ENCODE measurements at regions not wholly inside any gene's neighbourhood (a gene's known extent, or its start where the extent isn't known, plus 50 kb on each side); places are given as distances from the start of the nearest gene placed in this dataset.

- intact Hi-C loops (cut with micrococcal nuclease), result no loop called here
Observed at GRCh38 chr15:101590785-101591184, 61.4 kb downstream of the TM2D3 start.

DNA sequence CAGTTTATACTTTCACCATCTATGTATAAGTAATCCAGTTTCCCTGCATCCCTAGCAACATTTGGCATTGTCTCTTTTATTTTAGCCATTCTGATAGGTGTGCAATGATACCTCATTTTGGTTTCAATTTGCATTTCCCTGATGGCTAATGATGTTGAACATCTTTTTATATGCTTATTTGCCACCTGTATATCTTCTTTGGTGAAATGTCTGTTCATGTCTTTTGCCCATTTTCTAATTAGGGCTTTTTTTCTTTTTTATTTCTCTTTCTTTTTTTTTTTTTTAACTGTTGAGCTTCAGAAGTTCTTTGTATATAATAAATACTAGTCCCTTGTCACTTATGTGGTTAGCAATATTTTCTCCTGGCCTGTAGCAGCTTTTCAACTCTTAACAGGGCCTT is 68.9 kb downstream of the TM2D3 start:
- intact Hi-C loops (cut with micrococcal nuclease), result no loop called here

- intact Hi-C loops (cut with micrococcal nuclease), result no loop called here
Observed at GRCh38 chr15:101580431-101580830, 71.8 kb downstream of the TM2D3 start.

GRCh38 chr15:101579631-101580163 is 72.5 kb downstream of the TM2D3 start:
- intact Hi-C loops (cut with micrococcal nuclease), result loop anchor here (5.0 kb wide), 1 partner anchor 277 kb away; no protein-coding TSS in a partner anchor

GRCh38 chr15:101578443-101578894 is 73.7 kb downstream of the TM2D3 start:
- intact Hi-C loops (cut with micrococcal nuclease), result loop anchor here (5.0 kb wide), 1 partner anchor 276 kb away; no protein-coding TSS in a partner anchor

DNA sequence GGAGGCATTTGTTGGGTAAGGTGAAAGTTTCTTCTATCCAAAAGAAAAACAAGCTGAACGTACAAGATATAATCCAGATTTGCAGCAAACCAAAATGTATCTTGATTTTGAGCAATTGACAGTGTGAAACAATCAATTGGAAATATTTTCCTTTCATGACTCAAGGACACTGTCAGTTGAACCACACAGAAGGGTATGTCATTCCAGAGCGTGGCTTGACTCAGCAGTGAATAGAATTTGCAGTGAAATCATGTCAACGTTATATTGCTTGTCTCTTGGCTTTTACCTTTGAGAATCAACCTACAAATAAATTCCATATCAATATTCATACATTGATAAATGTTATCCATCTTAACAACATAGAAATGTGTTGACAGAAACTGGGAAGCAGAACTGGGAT is 78.2 kb downstream of the TM2D3 start:
- intact Hi-C loops (cut with micrococcal nuclease), result no loop called here

DNA sequence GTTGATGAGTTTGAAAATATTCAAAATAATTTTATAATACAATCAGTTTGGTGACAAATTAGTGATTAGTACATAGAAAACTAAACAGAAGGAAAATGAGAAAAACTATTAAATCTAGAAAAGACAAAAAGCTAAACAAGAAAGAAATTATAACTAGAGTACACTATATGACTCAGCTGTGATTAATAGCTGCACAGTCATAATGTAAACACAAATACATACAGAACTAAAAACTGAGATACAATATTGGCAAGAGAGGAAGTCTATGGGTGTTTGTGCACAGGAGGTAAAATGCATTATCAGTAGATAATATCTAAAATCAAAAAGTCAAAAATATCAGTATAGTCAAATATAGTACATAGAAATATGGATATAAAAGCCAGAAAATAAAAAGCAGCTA is 80.7 kb upstream of the PCSK6 start:
- intact Hi-C loops (cut with micrococcal nuclease), result no loop called here

DNA sequence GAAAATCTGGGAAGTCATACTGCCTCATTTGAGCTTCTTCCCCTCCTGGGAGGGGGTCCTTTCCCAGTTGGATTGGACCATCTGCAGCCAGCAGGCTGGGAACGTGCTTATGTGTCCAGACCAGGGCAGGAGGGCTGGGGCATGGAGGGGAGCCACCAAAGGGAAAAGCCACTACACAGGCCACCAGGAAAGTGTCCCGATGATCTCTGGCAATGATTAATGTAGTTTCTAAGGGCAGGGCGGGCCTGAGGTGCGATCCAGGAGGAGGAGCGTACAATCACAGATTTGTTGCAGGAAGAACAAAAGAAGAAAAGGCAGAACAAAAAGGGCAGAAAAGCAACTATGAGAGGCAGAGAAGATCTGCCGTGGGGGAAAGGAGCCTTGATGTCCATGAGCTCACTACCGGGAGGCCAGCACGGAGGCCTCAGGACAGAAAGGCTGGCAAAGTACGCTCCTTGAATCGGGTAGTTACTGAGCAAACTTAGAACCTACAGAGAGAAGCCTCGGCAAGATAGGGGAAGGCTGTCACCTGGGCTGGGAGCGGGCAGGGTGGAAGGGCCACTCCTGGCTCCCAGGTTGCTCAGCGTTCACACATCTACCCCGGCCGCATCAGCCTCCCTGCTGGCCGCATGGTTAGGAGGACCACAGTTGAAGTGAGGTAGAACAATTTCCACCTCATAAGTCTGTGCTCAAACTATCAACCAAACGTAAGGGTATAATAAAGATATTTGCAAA is 79.5 kb upstream of the PCSK6 start:
- intact Hi-C loops (cut with micrococcal nuclease), result no loop called here

DNA sequence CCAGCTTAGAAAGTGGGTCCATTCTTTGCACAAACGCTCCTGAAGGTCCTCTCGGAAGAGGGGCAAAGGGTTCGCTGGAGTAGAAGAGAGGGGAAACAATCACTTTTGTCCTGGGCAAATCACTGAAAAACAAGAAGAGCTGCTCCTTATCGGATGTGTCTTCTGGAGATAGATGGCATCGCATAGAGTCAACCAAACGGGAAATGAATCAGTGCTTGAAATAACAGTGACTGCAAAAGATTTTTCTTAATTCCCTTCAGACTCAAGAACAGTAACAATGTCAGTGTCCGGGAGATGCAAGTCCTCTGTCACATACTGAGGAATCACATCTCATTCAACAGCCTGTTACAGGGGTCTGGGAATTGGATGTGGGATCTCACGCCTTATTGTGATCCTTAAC is 78.8 kb upstream of the PCSK6 start:
- intact Hi-C loops (cut with micrococcal nuclease), result no loop called here

DNA sequence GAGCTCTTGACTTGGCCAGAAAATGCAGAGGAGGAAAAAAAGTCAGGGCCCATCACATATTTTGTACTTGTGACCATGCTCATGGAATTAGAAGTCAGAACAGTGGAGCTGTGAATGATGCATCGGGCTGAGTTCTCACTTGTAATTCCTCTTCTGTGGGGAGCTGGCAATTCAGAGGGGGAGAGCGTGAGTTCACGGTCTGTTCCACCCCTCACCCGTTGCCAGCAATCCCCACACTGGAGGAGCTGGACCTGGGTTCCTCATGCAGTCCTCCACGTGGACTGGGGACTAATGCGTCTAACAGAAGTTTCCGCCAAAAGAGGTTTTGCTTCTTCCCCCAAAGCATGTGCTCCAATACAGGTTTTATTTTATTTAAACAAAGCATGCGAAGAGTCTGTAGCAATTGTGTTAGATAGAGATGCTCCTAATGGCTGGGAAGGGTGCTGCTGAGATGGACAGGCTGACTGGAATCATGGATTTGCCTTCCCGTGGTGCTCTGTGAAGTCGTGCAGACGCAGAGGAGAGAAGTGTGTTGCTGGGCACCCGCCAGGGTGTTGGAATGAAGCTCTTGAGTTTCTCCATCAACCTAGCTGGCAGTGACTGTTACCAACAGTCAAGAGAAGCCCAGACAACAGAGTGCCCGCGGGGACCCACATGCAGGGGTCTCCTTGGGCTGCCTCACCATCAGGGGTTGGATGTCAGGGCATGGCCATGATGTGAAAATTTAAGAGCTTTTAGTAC is 77.4 kb upstream of the PCSK6 start:
- intact Hi-C loops (cut with micrococcal nuclease), result no loop called here

DNA sequence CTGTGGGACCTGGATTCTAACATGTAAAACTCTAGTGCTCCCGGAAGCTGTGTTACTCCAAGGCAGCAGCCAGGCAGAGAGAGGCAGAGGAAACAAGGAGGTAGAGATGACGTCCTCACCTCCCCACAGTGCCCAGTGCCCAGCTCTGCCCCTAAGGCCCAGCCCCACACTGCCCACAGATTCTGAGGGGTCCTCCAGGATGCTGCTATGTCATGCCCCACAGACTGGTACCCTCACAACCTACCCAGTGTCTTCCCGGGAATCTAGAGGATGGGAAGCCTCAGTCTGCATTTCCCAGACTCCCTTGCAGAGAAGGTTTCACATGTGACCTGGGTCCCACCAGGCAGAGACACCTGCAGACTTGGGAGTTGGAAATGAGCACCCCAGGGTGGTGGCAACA is 75.9 kb upstream of the PCSK6 start:
- intact Hi-C loops (cut with micrococcal nuclease), result no loop called here

GRCh38 chr15:101563176-101563796 is 73.8 kb upstream of the PCSK6 start:
- intact Hi-C loops (cut with micrococcal nuclease), result no loop called here

- intact Hi-C loops (cut with micrococcal nuclease), result no loop called here
Observed at GRCh38 chr15:101562428-101563059, 73.0 kb upstream of the PCSK6 start.

DNA sequence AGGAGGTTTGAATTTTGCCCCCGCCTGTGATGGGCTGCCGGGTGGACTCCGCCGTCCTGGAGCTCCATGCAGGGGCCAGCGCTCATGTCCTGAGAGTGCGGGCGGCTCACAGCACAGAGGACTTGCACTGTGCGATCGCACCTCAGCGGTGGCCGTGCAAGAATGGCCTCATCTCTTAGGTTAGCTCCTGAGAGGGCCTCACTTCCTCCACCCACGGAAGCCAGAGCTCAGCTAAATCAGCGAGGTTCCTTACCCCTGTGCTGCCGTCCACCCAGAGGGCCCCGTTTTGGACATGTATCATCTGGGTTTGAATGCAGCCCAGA is 72.0 kb upstream of the PCSK6 start:
- intact Hi-C loops (cut with micrococcal nuclease), result no loop called here

DNA sequence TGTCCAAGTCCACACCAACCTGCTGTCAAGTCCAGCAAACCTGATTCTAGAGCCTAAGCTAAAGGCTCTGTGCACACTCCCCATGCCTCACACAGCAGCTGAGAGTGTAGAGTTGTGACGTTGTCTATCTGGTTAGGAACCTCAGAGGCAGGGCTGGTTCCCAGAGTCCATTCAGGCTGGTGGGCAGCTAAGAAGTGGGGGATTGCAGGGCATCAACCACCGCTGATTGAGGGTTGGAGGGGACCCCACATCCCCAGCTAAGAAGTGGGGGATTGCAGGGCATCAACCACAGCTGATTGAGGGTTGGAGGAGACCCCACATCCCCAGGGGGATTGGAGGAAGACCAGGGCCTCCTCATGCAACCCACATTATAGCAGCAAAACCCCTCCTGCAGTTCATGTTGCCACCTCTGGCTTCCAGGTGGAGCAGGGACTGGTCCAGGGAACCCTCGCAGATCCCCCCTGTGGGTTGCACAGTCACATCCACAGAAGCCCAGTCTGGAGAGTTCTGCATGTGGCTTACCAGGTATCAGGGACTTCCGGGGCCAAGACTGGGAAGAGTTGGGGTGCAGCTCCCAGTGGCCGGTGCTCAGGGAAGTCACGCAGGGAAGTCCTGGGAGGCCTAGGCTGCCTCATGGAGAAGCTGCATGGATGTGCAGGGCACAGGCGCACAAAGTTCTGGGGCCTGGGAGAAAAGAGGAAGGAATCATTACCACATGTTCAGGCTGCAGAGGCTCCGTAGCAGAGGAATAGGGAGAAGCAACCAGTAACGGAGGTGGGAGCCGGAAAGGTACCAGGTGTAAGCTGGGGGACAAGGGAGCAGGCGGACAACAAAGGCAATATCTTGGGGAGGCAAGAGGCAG is 71.4 kb upstream of the PCSK6 start:
- intact Hi-C loops (cut with micrococcal nuclease), result no loop called here

DNA sequence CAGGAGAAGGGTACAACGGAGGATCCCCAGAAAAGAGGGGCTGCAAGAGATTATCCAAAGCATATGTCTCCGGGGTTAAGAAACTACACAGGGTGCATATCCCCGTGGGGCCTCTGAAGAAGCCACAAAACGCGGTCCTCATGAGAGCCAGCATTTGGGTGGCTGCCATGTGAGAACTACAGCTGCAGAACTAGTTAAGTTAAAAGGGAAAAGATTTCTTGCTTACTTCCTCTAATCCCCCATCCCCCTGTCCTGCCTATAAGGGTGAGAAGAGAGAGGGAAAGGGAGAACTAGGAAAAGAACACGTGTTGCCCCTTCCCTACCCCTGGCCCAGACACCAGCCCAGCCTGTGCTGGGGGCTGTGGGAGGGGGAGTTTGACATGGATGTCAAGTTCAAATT is 70.4 kb upstream of the PCSK6 start:
- intact Hi-C loops (cut with micrococcal nuclease), result no loop called here

- intact Hi-C loops (cut with micrococcal nuclease), result no loop called here
Observed at GRCh38 chr15:101558221-101558941, 68.9 kb upstream of the PCSK6 start.

GRCh38 chr15:101556273-101556672 is 66.8 kb upstream of the PCSK6 start:
- intact Hi-C loops (cut with micrococcal nuclease), result no loop called here

- intact Hi-C loops (cut with micrococcal nuclease), result no loop called here
Observed at GRCh38 chr15:101554115-101554915, 64.8 kb upstream of the PCSK6 start.

Data from T-helper 2 cell treated with Interferon-gamma antibody and Interleukin-4, amounts not matched to agents 100 ng/mL and 5 ng/mL, for 36 hours (primary cell).